HEK293 (cell line): ENCODE measurements at regions not wholly inside any gene's neighbourhood (a gene's known extent, or its start where the extent isn't known, plus 50 kb on each side); places are given as distances from the start of the nearest gene placed in this dataset.

Source experiments
- CTCF ChIA-PET: fragments of 350-600 bp; formaldehyde crosslinking; extraction: SDS; loops from one replicate; lab custom pipeline; 2021; ENCODE audit warnings: antibody characterized with exemption; lab: Yijun Ruan, JAX
- POLR2A ChIA-PET: fragments of 300-600 bp; formaldehyde crosslinking; extraction: SDS; loops from one replicate; lab custom pipeline; 2020; ENCODE audit warnings: antibody characterized with exemption, inconsistent platforms; lab: Yijun Ruan, JAX
- H3K27ac ChIP-seq: fragments of 200-500 bp; sonication (Bioruptor generic); 2 replicates; pipeline ENCODE4 v1.5.1; 2014; ENCODE audit warnings: low read depth, low read length, control low read depth, inconsistent platforms; ENCODE audit errors: extremely low read depth
- H3K36me3 ChIP-seq, 2 experiments: fragments of 200-500 bp in 1 of 2; sonication (Bioruptor generic) in 1 of 2; 1 replicate in 1 of 2; 2 replicates in 1 of 2; pipeline ENCODE4 v1.5.1; 2014 to 2017; ENCODE audit warnings: inconsistent platforms in 2 of 2, low read length in 2 of 2; ENCODE audit not compliant: control insufficient read depth in 2 of 2, insufficient read depth in 1 of 2
- H3K4me1 ChIP-seq: fragments of 200-500 bp; sonication (Bioruptor generic); 2 replicates; pipeline ENCODE4 v1.5.1; 2014; ENCODE audit warnings: mild to moderate bottlenecking, low read length, inconsistent platforms; ENCODE audit not compliant: control insufficient read depth, insufficient read depth
- H3K4me3 ChIP-seq: 2 replicates; pipeline ENCODE4 v1.5.1; 2011; ENCODE audit warnings: low read depth, mild to moderate bottlenecking, control low read depth, low read length, moderate library complexity
- H3K9me3 ChIP-seq: fragments of 200-500 bp; sonication (Bioruptor generic); 2 replicates; pipeline ENCODE4 v1.5.1; 2014; ENCODE audit warnings: low read depth, low read length, inconsistent platforms; ENCODE audit not compliant: control insufficient read depth, insufficient read depth
- MZF1 ChIP-seq: fragments of 450-650 bp; formaldehyde crosslinking; IDR thresholded peaks from 2 replicates; pipeline ENCODE4 v1.5.1; 2017; ENCODE audit warnings: missing biosample characterization, missing genetic modification characterization, borderline replicate concordance
- OSR2 ChIP-seq: fragments of 450-650 bp; formaldehyde crosslinking; IDR thresholded peaks from 2 replicates; pipeline ENCODE4 v1.5.1; 2016; ENCODE audit warnings: missing biosample characterization, missing genetic modification characterization
- OVOL3 ChIP-seq: fragments of 450-650 bp; formaldehyde crosslinking; IDR thresholded peaks from 2 replicates; pipeline ENCODE4 v1.5.1; 2016; ENCODE audit warnings: missing biosample characterization, missing genetic modification characterization
- PRDM6 ChIP-seq: fragments of 450-650 bp; formaldehyde crosslinking; IDR thresholded peaks from 2 replicates; pipeline ENCODE4 v1.5.1; 2017; ENCODE audit warnings: missing biosample characterization, missing genetic modification characterization
- REST ChIP-seq: fragments of 450-650 bp; formaldehyde crosslinking; IDR thresholded peaks from 2 replicates; pipeline ENCODE4 v1.5.1; 2016; ENCODE audit warnings: missing biosample characterization, missing genetic modification characterization
- SCRT1 ChIP-seq: fragments of 450-650 bp; formaldehyde crosslinking; IDR thresholded peaks from 2 replicates; pipeline ENCODE4 v1.5.1; 2016; ENCODE audit warnings: missing biosample characterization, missing genetic modification characterization, borderline replicate concordance
- TCF7L2 ChIP-seq: IDR thresholded peaks from 2 replicates; pipeline ENCODE4 v1.6.1; 2011; ENCODE audit warnings: low read depth, mild to moderate bottlenecking, inconsistent platforms, low read length, moderate library complexity, borderline replicate concordance
- ZBTB17 ChIP-seq: fragments of 450-650 bp; formaldehyde crosslinking; IDR thresholded peaks from 2 replicates; pipeline ENCODE4 v1.5.1; 2016; ENCODE audit warnings: missing biosample characterization, missing genetic modification characterization
- ZNF132 ChIP-seq: fragments of 450-650 bp; formaldehyde crosslinking; IDR thresholded peaks from 2 replicates; pipeline ENCODE4 v1.5.1; 2017; ENCODE audit warnings: missing biosample characterization, missing genetic modification characterization, borderline replicate concordance
- ZNF239 ChIP-seq: fragments of 450-650 bp; formaldehyde crosslinking; IDR thresholded peaks from 2 replicates; pipeline ENCODE4 v1.5.1; 2016; ENCODE audit warnings: missing biosample characterization, missing genetic modification characterization
- ZNF26 ChIP-seq: fragments of 450-650 bp; formaldehyde crosslinking; IDR thresholded peaks from 2 replicates; pipeline ENCODE4 v1.5.1; 2016; ENCODE audit warnings: missing biosample characterization, missing genetic modification characterization
- ZNF335 ChIP-seq: fragments of 450-650 bp; formaldehyde crosslinking; conservative IDR thresholded peaks from 2 replicates; pipeline ENCODE4 v1.5.1; 2016; ENCODE audit warnings: missing biosample characterization, missing genetic modification characterization
- ZNF510 ChIP-seq: fragments of 450-650 bp; formaldehyde crosslinking; IDR thresholded peaks from 2 replicates; pipeline ENCODE4 v1.5.1; 2018; ENCODE audit warnings: mild to moderate bottlenecking, missing genetic modification characterization, missing biosample characterization; ENCODE audit not compliant: insufficient replicate concordance
- ZNF571 ChIP-seq: fragments of 450-650 bp; formaldehyde crosslinking; IDR thresholded peaks from 2 replicates; pipeline ENCODE4 v1.5.0; 2017; ENCODE audit warnings: missing biosample characterization, missing genetic modification characterization
- ZNF610 ChIP-seq: fragments of 450-650 bp; formaldehyde crosslinking; IDR thresholded peaks from 2 replicates; pipeline ENCODE4 v1.5.1; 2016; ENCODE audit warnings: missing biosample characterization, missing genetic modification characterization, borderline replicate concordance
- ZNF623 ChIP-seq: fragments of 450-650 bp; formaldehyde crosslinking; IDR thresholded peaks from 2 replicates; pipeline ENCODE4 v1.5.1; 2016; ENCODE audit warnings: missing biosample characterization, missing genetic modification characterization
- ZNF624 ChIP-seq: fragments of 450-650 bp; formaldehyde crosslinking; IDR thresholded peaks from 2 replicates; pipeline ENCODE4 v1.5.1; 2017; ENCODE audit warnings: missing biosample characterization, missing genetic modification characterization
- ZNF658 ChIP-seq: fragments of 450-650 bp; formaldehyde crosslinking; IDR thresholded peaks from 2 replicates; pipeline ENCODE4; 2016; ENCODE audit warnings: missing biosample characterization, missing genetic modification characterization
- ZNF664 ChIP-seq: fragments of 450-650 bp; formaldehyde crosslinking; IDR thresholded peaks from 2 replicates; pipeline ENCODE4 v1.5.1; 2016; ENCODE audit warnings: missing biosample characterization, missing genetic modification characterization
- ZSCAN30 ChIP-seq: fragments of 450-650 bp; IDR thresholded peaks from 2 replicates; pipeline ENCODE4 v1.5.1; 2018; ENCODE audit warnings: missing biosample characterization, mild to moderate bottlenecking, missing genetic modification characterization, moderate library complexity
- TF ChIP-seq, protein P1 (sequence below): fragments of 450-650 bp; formaldehyde crosslinking; IDR thresholded peaks from 2 replicates; pipeline ENCODE4 v1.5.1; 2017; ENCODE audit warnings: missing biosample characterization, missing genetic modification characterization

GRCh38 chr12:90246688-90247087, 538.0 kb upstream of the ATP2B1 start:
- POLR2A ChIA-PET, result no interaction called here
- H3K4me3 ChIP-seq, result no peak overlapping the region
- no peaks in the 10 kb centered on the region for H3K9me3 ChIP-seq
- H3K36me3 ChIP-seq, result no peaks in the 10 kb centered on the region
- no peaks in the 10 kb centered on the region for H3K4me1 ChIP-seq
- TF ChIP-seq REST (no peak), PRDM6 (tag by site-specific recombination) (no peak), ZNF664 (tag by site-specific recombination) (no peak)
- TF ChIP-seq, protein P1, sequence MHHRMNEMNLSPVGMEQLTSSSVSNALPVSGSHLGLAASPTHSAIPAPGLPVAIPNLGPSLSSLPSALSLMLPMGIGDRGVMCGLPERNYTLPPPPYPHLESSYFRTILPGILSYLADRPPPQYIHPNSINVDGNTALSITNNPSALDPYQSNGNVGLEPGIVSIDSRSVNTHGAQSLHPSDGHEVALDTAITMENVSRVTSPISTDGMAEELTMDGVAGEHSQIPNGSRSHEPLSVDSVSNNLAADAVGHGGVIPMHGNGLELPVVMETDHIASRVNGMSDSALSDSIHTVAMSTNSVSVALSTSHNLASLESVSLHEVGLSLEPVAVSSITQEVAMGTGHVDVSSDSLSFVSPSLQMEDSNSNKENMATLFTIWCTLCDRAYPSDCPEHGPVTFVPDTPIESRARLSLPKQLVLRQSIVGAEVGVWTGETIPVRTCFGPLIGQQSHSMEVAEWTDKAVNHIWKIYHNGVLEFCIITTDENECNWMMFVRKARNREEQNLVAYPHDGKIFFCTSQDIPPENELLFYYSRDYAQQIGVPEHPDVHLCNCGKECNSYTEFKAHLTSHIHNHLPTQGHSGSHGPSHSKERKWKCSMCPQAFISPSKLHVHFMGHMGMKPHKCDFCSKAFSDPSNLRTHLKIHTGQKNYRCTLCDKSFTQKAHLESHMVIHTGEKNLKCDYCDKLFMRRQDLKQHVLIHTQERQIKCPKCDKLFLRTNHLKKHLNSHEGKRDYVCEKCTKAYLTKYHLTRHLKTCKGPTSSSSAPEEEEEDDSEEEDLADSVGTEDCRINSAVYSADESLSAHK (tag by site-specific recombination), result no peak
- no peak overlapping the region for H3K27ac ChIP-seq
- CTCF ChIA-PET, result no interaction called here

GRCh38 chr12:90245391-90245790, 536.8 kb upstream of the ATP2B1 start:
- TF ChIP-seq MZF1 (tag by site-specific recombination) (no peak), ZNF239 (no peak), ZNF26 (tag by site-specific recombination) (no peak), ZNF571 (tag by site-specific recombination) (no peak), OVOL3 (tag by site-specific recombination) (no peak), ZNF132 (tag by site-specific recombination) (no peak), OSR2 (tag by site-specific recombination) (no peak), ZNF335 (tag by site-specific recombination) (no peak), TCF7L2 (no peak), ZNF658 (tag by site-specific recombination) (no peak), ZSCAN30 (tag by site-specific recombination) (no peak), ZNF624 (tag by site-specific recombination) (no peak), ZNF610 (tag by site-specific recombination) (no peak), ZNF623 (no peak), ZBTB17 (tag by site-specific recombination) (no peak), SCRT1 (tag by site-specific recombination) (no peak), ZNF510 (tag by site-specific recombination) (no peak)
- Histone ChIP-seq H3K27ac (no peak overlapping the region), H3K36me3 (no peaks in the 10 kb centered on the region), H3K4me1 (no peaks in the 10 kb centered on the region), H3K4me3 (no peak overlapping the region), H3K9me3 (no peaks in the 10 kb centered on the region)
- CTCF ChIA-PET, result no interaction called here
- POLR2A ChIA-PET, result no interaction called here
